ENCODE measurements at regions not wholly inside any gene's neighbourhood (a gene's known extent, or its start where the extent isn't known, plus 50 kb on each side); places are given as distances from the start of the nearest gene placed in this dataset.
"Not testable (repeated sequence)": the region's sequence is repeated elsewhere in the genome, so short reads cannot be mapped to it uniquely, and the experiment has no call there.

- DNase-seq (ENCODE audit: low read depth), result no peak
Observed at GRCh38 chr3:94413336-94414108, 350.7 kb downstream of the NSUN3 start.

DNA sequence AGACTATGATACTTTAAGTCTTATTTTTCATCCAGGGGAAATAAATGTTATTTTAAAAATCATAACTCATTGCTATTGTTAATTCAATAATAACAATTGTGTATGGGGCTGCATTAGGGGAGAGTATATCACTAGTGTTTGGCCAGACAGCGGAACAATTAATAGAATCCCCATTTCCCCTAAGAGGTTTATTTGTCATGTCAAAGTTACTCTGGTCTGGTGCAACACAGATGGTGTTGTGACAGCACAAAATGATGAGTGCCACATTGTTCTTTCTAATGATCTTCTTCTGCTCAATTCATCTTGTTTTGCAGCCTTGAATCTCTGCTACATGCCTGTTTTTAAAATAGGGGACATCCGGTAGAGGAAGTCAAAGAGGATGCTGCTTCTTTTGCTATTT, 351.6 kb downstream of the NSUN3 start:
- DNase-seq (ENCODE audit: low read depth), result no peak

- no peak for DNase-seq (ENCODE audit: low read depth)
Observed at GRCh38 chr3:94416768-94417167, 353.9 kb downstream of the NSUN3 start.

GRCh38 chr3:94417963-94418455, 355.1 kb downstream of the NSUN3 start:
- no peak for DNase-seq (ENCODE audit: low read depth)

GRCh38 chr3:94420931-94421330, 358.1 kb downstream of the NSUN3 start:
- no peak for DNase-seq (ENCODE audit: low read depth)

- DNase-seq (ENCODE audit: low read depth), result no peak
Observed at GRCh38 chr3:94423578-94423977, 360.7 kb downstream of the NSUN3 start.

DNA sequence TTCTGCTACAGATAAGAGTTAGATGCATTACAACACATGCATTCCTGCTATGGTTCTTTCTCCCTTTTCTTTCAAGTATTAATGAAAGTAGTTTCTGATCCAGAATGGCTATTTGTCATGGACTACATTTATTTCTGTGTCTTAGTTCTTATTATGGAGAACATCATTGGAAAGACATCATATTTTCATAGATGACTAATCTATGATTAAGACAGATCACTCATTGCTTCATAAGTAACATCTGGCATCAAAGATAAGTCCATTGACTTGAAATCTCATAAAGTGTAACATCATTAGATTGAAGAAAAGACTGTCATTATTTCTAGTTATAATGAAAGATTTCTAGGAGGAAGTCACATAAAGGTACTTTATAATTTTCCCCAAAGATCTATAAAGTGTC, 366.7 kb downstream of the NSUN3 start:
- DNase-seq (ENCODE audit: low read depth), result no peak

- no peak for DNase-seq (ENCODE audit: low read depth)
Observed at GRCh38 chr3:94431876-94432570, 369.2 kb downstream of the NSUN3 start.

DNA sequence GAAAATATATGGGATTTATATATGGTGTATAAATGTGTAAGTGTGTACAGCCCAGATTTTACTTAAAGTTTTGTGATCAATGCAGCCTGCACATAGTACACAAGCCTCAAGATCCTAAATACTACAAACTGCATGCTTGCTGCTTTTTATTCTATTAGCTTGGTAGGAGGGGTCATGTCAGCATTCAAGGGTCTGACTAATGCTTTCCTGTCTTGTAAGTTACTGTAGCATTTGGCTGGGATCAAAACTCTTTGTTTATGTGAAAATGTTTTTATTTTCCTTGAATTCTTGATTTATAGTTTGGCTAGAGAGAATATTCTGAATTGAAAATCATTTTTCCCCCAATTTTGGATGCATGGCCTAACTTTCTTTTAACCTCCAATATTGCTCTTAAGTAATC, 370.9 kb downstream of the NSUN3 start:
- DNase-seq (ENCODE audit: low read depth), result no peak

DNA sequence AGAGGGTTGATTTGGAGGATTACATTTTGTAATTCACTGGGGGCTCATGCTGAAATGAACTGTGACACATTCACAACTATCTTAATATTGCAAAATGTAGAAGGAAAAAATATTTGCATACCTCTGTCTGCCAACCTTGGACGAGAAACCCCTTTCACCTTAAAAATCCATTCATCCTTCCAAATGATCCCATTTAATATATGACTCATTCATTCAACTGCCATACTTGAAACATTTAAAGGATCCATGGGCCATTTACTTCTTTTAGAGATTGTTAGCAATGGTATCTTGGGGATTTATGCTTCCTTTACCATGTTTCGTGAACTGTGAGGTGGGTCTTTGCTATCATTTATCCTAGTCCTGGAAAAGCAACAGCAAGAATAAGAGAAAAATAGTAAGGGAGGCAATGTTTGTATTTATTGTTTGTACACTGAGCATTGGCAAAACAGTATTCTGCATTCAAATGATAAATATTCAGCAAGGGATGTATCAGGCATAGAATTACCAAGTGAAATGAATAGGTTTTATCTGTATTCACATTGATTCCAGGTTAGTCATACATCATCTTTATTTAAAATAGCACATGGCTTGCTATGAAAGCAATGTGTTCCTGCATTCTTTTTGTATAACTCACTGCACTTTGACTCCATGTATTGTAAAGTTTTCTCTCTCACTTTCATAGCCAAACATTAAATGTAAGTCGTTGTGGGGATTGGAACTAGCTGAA, 378.1 kb downstream of the NSUN3 start:
- no peak for DNase-seq (ENCODE audit: low read depth)

GRCh38 chr3:94441494-94441847, 378.6 kb downstream of the NSUN3 start:
- DNase-seq (ENCODE audit: low read depth), result no peak

- no peak for DNase-seq (ENCODE audit: low read depth)
Observed at GRCh38 chr3:94453864-94454263, 391.0 kb downstream of the NSUN3 start.

GRCh38 chr3:94459167-94459566, 396.3 kb downstream of the NSUN3 start:
- DNase-seq (ENCODE audit: low read depth), result no peak

- DNase-seq (ENCODE audit: low read depth), result no peak
Observed at GRCh38 chr3:94460931-94461330, 398.1 kb downstream of the NSUN3 start.

DNA sequence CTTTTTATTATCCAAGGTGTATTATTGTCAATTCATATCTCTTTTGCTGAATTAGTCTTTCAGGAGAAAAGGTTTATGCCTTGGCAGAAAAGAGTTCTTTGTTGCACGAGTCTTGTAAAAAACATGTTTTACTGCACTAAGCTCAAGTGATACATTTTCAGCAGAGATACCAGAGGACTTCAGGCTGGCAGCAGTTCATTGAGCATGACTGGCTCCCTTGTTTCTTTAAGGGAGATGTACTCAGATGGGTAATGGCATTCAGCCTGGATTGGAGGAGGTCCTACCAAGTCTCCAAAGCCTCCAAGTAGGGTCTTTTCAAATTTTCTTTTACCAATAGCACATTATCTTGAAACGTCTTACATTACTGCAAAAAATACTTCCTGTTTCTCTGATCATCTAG, 400.1 kb downstream of the NSUN3 start:
- DNase-seq (ENCODE audit: low read depth), result no peak

DNA sequence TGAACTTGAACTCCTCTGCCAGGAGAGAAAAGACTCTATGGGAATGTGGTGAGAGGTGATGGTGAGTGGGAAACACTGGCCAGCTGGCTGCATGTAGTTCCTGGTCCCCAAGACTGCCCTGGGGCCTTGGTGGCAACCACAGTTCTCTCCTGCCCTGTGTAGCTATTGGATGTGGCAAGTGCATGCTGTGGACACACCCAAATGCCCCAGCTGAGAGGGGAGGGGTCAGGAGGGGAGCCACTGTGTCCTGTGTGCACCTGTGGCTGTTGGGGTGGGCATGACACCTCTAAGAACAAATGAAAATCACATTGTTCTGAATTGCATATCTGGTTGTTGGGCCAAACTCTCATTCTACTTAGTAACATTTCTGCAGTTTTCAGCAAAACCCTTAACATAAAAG, 409.6 kb downstream of the NSUN3 start:
- DNase-seq (ENCODE audit: low read depth), result no peak

DNA sequence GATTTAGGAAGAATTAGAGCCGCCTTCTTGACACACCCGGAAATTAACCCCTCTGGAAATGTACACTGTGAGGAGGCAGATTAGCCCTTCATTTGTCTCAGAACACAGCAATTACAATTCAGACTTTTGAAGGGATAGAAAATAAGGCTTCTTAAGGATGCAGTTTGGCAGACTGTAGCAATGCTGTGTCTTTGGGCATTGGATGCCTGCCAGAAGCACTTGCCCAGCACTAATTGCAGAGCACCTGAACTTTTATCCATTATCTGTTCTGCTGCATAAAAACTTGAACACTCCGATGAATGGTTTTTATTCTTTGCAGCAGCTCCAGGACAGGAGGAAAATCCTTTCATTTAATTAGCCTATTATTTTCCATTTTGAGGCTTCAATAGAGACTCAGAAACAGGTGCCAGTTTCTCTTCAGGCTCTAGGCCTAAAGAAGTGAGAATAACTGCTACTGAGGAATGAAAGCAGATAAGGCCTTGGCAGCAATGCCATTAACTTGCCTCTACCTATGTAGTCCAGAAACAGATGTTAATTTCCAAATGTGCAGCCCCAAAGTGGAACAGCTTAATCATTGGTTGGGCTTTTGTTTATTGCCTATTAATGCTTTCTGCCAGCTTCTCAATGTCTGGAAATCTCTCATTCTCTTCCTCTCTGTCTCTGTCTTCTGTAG, 418.5 kb downstream of the NSUN3 start:
- DNase-seq (ENCODE audit: low read depth), result no peak

- no peak for DNase-seq (ENCODE audit: low read depth)
Observed at GRCh38 chr3:94482686-94483085, 419.8 kb downstream of the NSUN3 start.

DNA sequence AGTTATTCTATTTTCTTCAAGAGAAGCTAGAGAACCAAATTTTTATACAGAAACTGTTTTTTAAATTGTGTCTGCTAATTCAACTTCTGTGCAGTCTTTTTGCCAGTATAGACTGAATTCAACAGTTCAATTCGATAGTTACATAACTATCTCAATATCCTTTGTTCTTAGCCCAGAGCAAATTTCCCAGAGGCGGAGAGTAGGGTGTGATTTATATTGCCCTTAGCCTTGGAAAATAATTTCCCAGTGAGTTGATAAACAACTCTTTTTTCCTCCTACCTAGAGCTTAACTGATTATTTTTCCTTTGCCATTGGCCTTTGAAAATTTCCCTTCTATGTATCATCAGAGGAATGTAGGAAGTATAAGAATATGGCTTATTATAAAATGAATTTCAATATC, 420.5 kb downstream of the NSUN3 start:
- no peak for DNase-seq (ENCODE audit: low read depth)

DNA sequence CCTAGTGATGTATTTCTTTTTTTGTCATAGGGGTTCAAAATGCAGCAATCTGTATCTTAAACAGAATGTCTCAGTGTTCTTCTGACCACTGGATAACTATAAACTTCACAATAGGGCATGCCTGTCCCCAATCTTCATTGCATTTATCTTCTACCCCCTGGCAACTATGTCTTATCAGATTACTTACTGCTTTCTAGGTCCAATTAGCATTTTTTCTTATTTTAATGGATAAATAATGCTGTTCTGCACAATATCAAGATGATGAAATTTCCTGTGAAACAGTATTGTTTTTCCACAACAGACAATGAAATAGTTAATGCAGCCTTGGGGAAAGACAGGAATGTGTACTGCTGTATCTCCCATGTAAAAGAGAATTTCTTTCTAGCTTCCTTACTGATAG, 432.1 kb downstream of the NSUN3 start:
- DNase-seq (ENCODE audit: low read depth), result no peak

DNA sequence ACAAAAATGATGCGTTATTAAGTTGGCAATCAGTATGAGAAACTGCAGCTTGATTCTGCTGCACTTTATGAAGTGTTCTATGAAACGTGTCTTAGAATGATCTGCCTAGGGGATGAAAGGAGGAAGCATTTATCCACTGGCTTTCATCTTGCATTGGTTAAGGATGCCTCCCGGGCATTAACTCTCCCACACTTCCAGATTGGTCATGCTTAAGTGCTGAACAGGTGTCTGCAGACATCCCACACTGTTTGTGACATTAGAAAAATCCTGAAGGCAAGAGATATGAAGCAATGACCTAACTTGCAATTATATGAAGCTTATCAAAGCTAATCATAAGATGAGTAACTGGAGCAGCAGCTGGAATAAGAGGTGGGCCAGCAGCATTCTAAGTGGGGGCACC, 437.3 kb downstream of the NSUN3 start:
- no peak for DNase-seq (ENCODE audit: low read depth)

- not testable (repeated sequence) for DNase-seq (ENCODE audit: low read depth)
Observed at GRCh38 chr3:94507354-94507753, 444.5 kb downstream of the NSUN3 start.

Measured in activated T-helper 1 cell treated with Interleukin-2 at 50 U/mL for 16 hours (primary cell).